Thyroid gland (tissue), 4 donors: ENCODE measurements at regions not wholly inside any gene's neighbourhood (a gene's known extent, or its start where the extent isn't known, plus 50 kb on each side); places are given as distances from the start of the nearest gene placed in this dataset.

Experiments
- DNase-seq, 2 donors: peaks; one replicate each; pipeline ENCODE4 v3.0.0-alpha.2; 2019
- H3K27ac ChIP-seq, 3 donors: fragments of 200-600 bp; sonication (generic); 1 replicate in 2 of 3; 2 replicates in 1 of 3; pipeline ENCODE4 v1.5.1; 2016 to 2019; ENCODE audit warnings: mild to moderate bottlenecking in 1 of 3, moderate library complexity in 1 of 3
- H3K27me3 ChIP-seq: fragments of 200-600 bp; sonication (generic); one replicate; pipeline ENCODE4 v1.5.1; 2019
- H3K36me3 ChIP-seq, 2 donors: fragments of 200-600 bp; sonication (generic); one replicate each; pipeline ENCODE4 v1.5.1; 2016 to 2019
- H3K4me1 ChIP-seq, 2 donors: fragments of 200-600 bp; sonication (generic); one replicate each; pipeline ENCODE4 v1.5.1; 2017 to 2019
- H3K4me3 ChIP-seq, 3 donors: fragments of 200-600 bp; sonication (generic); replicated peaks in 1 of 3; 1 replicate in 2 of 3; 2 replicates in 1 of 3; pipeline ENCODE4 v1.5.1; 2016; ENCODE audit warnings: mild to moderate bottlenecking in 1 of 3
- H3K9me3 ChIP-seq: fragments of 200-600 bp; sonication (generic); one replicate; pipeline ENCODE4 v1.5.1; 2017
- CTCF ChIP-seq, 6 experiments: fragments of 200-600 bp in 3 of 6; fragments of 450-650 bp in 3 of 6; sonication (generic) in 3 of 6; IDR thresholded peaks; one replicate each; pipeline ENCODE4 v1.5.1; 2016 to 2019; ENCODE audit warnings: antibody characterized with exemption in 6 of 6, mild to moderate bottlenecking in 2 of 6, inconsistent platforms in 1 of 6, moderate library complexity in 1 of 6
- POLR2A ChIP-seq, 2 donors: fragments of 450-650 bp; IDR thresholded peaks; one replicate each; pipeline ENCODE4 v1.6.1; 2017; ENCODE audit warnings: antibody characterized with exemption in 2 of 2, mild to moderate bottlenecking in 2 of 2, moderate library complexity in 1 of 2
- WGBS, 2 donors: methylation state at CpG; one replicate each; pipeline ENCODE4 v1.1.5; 2017; 5-methylcytosine and 5-hydroxymethylcytosine counted together
- intact Hi-C: fragments of 100-400 bp; cut with DNase I; formaldehyde crosslinking; loops from one replicate; pipeline ENCODE4 v1.15.1; 2023

- no peaks in the 10 kb centered on the region for H3K9me3 ChIP-seq
- TF ChIP-seq CTCF (IDR thresholded peaks at IDR 0.05) (no peak), POLR2A (IDR thresholded peaks at IDR 0.05) (no peak)
- no peak overlapping the region for H3K27ac ChIP-seq
- intact Hi-C loops, result no loop called here
- no peaks in the 10 kb centered on the region for H3K27me3 ChIP-seq
- no peak for DNase-seq
- WGBS, 2 donors, result 86 to 92% methylated on average over 3 of the region's 3 CpGs
- no peaks in the 10 kb centered on the region for H3K36me3 ChIP-seq
- H3K4me3 ChIP-seq, result no peak overlapping the region
- no peaks in the 10 kb centered on the region for H3K4me1 ChIP-seq
Measured at GRCh38 chr4:177100307-177100706, 209.4 kb upstream of the NEIL3 start.

DNA sequence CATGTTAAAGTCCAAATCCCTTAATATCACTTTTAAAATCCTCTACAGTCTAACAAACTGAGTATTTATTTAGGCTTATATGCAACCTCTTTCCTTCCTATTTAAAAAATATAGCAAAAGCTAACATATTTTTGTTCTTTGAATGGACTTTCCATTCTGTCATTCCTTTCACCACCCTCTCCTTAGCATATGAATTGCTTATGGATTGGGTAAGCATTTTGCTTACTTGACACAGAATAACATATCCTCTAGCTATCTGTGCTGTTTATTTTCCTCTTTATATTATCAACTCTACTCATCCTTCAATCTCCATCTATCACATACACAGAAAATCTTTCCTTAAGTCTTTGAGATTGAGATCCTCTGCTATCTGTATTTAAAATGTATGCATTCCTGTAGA, 206.1 kb upstream of the NEIL3 start:
- no peaks in the 10 kb centered on the region for H3K36me3 ChIP-seq
- TF ChIP-seq CTCF (IDR thresholded peaks at IDR 0.05) (no peak), POLR2A (IDR thresholded peaks at IDR 0.05) (no peak)
- no peaks in the 10 kb centered on the region for H3K4me1 ChIP-seq
- intact Hi-C loops, result no loop called here
- H3K27me3 ChIP-seq, result no peaks in the 10 kb centered on the region
- DNase-seq, result no peak
- H3K9me3 ChIP-seq, result no peaks in the 10 kb centered on the region
- no peak overlapping the region for H3K4me3 ChIP-seq
- no peak overlapping the region for H3K27ac ChIP-seq

GRCh38 chr4:177105536-177105935, 204.1 kb upstream of the NEIL3 start:
- intact Hi-C loops, result no loop called here
- no peaks in the 10 kb centered on the region for H3K36me3 ChIP-seq
- no peaks in the 10 kb centered on the region for H3K4me1 ChIP-seq
- no peak overlapping the region for H3K27ac ChIP-seq
- WGBS, 2 donors, result 77 to 83% methylated on average over 6 of the region's 6 CpGs
- no peak overlapping the region for H3K4me3 ChIP-seq
- no peaks in the 10 kb centered on the region for H3K27me3 ChIP-seq
- H3K9me3 ChIP-seq, result no peaks in the 10 kb centered on the region
- DNase-seq, result no peak
- TF ChIP-seq POLR2A (IDR thresholded peaks at IDR 0.05), result no peak
- no peak for TF ChIP-seq CTCF (IDR thresholded peaks at IDR 0.05)

GRCh38 chr4:177107288-177107921, 202.3 kb upstream of the NEIL3 start:
- WGBS, 2 donors, result 63% methylated on average over 4 of the region's 4 CpGs
- no peaks in the 10 kb centered on the region for H3K27me3 ChIP-seq
- H3K27ac ChIP-seq, result no peak overlapping the region
- H3K9me3 ChIP-seq, result no peaks in the 10 kb centered on the region
- no peak for DNase-seq
- no peaks in the 10 kb centered on the region for H3K36me3 ChIP-seq
- H3K4me1 ChIP-seq, result no peaks in the 10 kb centered on the region
- TF ChIP-seq POLR2A (IDR thresholded peaks at IDR 0.05) (no peak), CTCF (IDR thresholded peaks at IDR 0.05) (no peak)
- intact Hi-C loops, result no loop called here
- no peak overlapping the region for H3K4me3 ChIP-seq

DNA sequence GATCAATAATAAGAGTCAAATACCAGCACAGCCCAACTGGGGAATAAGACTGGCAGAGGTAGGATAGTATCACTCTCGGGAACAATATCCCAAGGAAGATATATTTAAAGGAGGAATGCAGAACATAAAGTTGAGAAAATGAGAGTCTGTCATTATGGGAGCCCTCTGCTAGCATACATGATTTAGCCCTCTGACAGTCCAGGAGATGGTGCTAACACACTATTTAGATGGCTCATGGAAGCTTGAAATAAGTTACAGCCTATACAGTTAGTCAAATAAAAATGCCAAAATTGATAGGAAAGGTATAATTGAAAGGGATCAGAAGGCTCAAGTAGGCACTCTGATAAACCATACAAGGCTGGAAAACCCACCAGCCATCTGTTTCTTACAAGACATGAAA, 201.0 kb upstream of the NEIL3 start:
- intact Hi-C loops, result no loop called here
- WGBS, 2 donors, result 88 to 95% methylated on average over 1 of the region's 1 CpG
- Histone ChIP-seq H3K4me3 (no peak overlapping the region), H3K27ac (no peak overlapping the region), H3K27me3 (no peaks in the 10 kb centered on the region), H3K4me1 (no peaks in the 10 kb centered on the region), H3K9me3 (no peaks in the 10 kb centered on the region), H3K36me3 (no peaks in the 10 kb centered on the region)
- no peak for DNase-seq
- peak in 4 of 6 experiments; percentile 11 to 61 (median 50) for TF ChIP-seq CTCF (IDR thresholded peaks at IDR 0.05)
- no peak for TF ChIP-seq POLR2A (IDR thresholded peaks at IDR 0.05)
